OCI-LY7 (cell line): ENCODE measurements at regions not wholly inside any gene's neighbourhood (a gene's known extent, or its start where the extent isn't known, plus 50 kb on each side); places are given as distances from the start of the nearest gene placed in this dataset.

Source experiments
- BruUV-seq: library from RNA; stranded (reverse); fragments of 400-500 nt; replicated peaks from 2 replicates; lab custom pipeline; 2021; lab: Mats Ljungman, UMichigan
- CTCF ChIA-PET: fragments of 300-600 bp; sonication (Branson Sonifier 250); formaldehyde crosslinking; loops from one replicate; lab custom pipeline; 2022; ENCODE audit warnings: antibody characterized with exemption; ENCODE audit not compliant: unreplicated experiment; lab: Charles Lee
- POLR2A ChIA-PET: fragments of 300-600 bp; sonication (Branson Sonifier 250); formaldehyde crosslinking; loops from one replicate; lab custom pipeline; 2022; ENCODE audit warnings: antibody characterized with exemption; lab: Charles Lee
- DNase-seq: peaks from one replicate; pipeline ENCODE4 v3.0.0-alpha.2; 2015; ENCODE audit warnings: low spot score
- H2AFZ ChIP-seq: fragments of 200-600 bp; sonication (generic), shearing (Covaris generic); 2 replicates; pipeline ENCODE4 v1.6.1; 2014; ENCODE audit warnings: mild to moderate bottlenecking, antibody characterized with exemption, low read length, moderate library complexity
- H3K27ac ChIP-seq: fragments of 200-600 bp; sonication (generic); 2 replicates; pipeline ENCODE4 v1.5.1; 2014; ENCODE audit warnings: mixed run types, low read depth, mild to moderate bottlenecking, moderate library complexity, low read length, inconsistent platforms; ENCODE audit not compliant: poor library complexity, severe bottlenecking
- H3K36me3 ChIP-seq: fragments of 200-600 bp; sonication (generic); 2 replicates; pipeline ENCODE4 v1.6.1; 2014; ENCODE audit warnings: mild to moderate bottlenecking, antibody characterized with exemption, low read length, moderate library complexity, mixed read lengths; ENCODE audit not compliant: insufficient read depth
- H3K4me1 ChIP-seq: fragments of 200-600 bp; sonication (generic); 2 replicates; pipeline ENCODE4 v1.5.1; 2014; ENCODE audit warnings: mild to moderate bottlenecking, low read length; ENCODE audit not compliant: insufficient read depth, poor library complexity, severe bottlenecking
- H3K4me2 ChIP-seq: fragments of 200-600 bp; sonication (generic); 2 replicates; pipeline ENCODE4 v1.6.1; 2014; ENCODE audit warnings: mild to moderate bottlenecking, low read length
- H3K4me3 ChIP-seq: fragments of 200-600 bp; sonication (generic); 2 replicates; pipeline ENCODE4 v1.5.1; 2014; ENCODE audit warnings: mild to moderate bottlenecking, low read depth, low read length; ENCODE audit not compliant: poor library complexity, severe bottlenecking
- H3K79me2 ChIP-seq: fragments of 200-600 bp; sonication (generic); 2 replicates; pipeline ENCODE4 v1.6.1; 2016; ENCODE audit warnings: low read depth, mild to moderate bottlenecking, low read length, moderate library complexity, mixed read lengths; ENCODE audit not compliant: insufficient read depth
- H3K9me2 ChIP-seq: fragments of 200-600 bp; sonication (generic); 2 replicates; pipeline ENCODE4 v1.6.1; 2016; ENCODE audit warnings: mild to moderate bottlenecking, low read length, mixed read lengths; ENCODE audit not compliant: insufficient read depth
- H3K9me3 ChIP-seq: fragments of 200-600 bp; sonication (generic); 2 replicates; pipeline ENCODE4 v1.6.1; 2014; ENCODE audit warnings: mild to moderate bottlenecking, mixed run types, low read length, mixed read lengths
- H4K20me1 ChIP-seq: fragments of 200-600 bp; sonication (generic); 2 replicates; pipeline ENCODE4 v1.6.1; 2014; ENCODE audit warnings: mild to moderate bottlenecking, antibody characterized with exemption, low read length, moderate library complexity, mixed read lengths; ENCODE audit not compliant: insufficient read depth
- EZH2phosphoT487 ChIP-seq: fragments of 200-600 bp; sonication (generic); IDR thresholded peaks from 2 replicates; pipeline ENCODE4 v1.6.1; 2018; ENCODE audit warnings: low read depth, borderline replicate concordance, mild to moderate bottlenecking, mixed run types, antibody characterized with exemption, low read length, moderate library complexity, mixed read lengths
- intact Hi-C: fragments of 100-400 bp; cut with micrococcal nuclease; formaldehyde crosslinking; loops from one replicate; pipeline ENCODE4 v1.10.0; 2022; ENCODE audit not compliant: unreplicated experiment
- TF ChIP-seq, protein P1 (sequence below): fragments of 200-600 bp; sonication (generic); conservative IDR thresholded peaks from 2 replicates; pipeline ENCODE4 v1.5.1; 2014; ENCODE audit warnings: mild to moderate bottlenecking, antibody characterized with exemption, low read length, moderate library complexity, mixed read lengths

DNA sequence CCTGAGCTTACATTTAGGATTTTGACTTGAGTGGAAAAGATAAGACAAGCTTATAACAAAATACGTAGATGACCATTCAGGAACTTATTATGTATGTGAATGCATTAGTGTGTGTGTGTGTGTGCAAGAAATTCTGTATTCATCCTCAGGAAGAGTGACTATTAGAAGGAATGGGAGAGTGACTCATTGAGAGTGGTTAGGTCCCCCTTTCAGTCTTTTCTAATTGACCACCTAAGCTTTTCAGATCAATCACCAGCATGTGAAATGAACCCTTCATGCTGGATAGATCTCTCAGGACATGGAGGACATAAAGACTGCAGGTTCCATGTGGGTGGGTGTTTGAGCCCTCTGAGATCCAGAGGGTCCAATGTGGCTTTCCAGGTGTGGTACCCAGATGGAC lies 153.5 kb downstream of the MBL2 start:
- no TSS peak for BruUV-seq
- no peak for TF ChIP-seq EZH2phosphoT487
- TF ChIP-seq, protein P1, sequence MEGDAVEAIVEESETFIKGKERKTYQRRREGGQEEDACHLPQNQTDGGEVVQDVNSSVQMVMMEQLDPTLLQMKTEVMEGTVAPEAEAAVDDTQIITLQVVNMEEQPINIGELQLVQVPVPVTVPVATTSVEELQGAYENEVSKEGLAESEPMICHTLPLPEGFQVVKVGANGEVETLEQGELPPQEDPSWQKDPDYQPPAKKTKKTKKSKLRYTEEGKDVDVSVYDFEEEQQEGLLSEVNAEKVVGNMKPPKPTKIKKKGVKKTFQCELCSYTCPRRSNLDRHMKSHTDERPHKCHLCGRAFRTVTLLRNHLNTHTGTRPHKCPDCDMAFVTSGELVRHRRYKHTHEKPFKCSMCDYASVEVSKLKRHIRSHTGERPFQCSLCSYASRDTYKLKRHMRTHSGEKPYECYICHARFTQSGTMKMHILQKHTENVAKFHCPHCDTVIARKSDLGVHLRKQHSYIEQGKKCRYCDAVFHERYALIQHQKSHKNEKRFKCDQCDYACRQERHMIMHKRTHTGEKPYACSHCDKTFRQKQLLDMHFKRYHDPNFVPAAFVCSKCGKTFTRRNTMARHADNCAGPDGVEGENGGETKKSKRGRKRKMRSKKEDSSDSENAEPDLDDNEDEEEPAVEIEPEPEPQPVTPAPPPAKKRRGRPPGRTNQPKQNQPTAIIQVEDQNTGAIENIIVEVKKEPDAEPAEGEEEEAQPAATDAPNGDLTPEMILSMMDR = no peak

DNA sequence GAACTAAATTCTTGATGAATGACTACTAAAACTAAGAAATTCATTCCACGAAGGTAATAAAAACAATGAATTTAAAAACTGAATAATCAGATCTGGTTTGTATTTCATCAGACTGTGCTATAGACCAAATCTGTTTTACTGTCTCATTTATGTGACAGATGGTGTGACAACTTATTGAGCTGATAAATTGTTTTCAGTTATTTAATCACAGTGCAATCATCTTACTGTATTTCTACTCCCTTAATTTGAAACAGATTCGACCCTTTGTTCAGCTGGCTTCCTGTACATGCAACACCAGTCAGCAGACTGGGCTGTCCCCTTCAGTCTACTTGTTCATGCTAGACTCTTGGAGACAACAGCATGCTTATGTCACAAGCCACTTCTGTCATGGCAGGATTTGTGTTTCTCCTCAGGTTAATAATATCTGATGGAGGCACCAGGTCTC lies 150.9 kb downstream of the MBL2 start:
- Histone ChIP-seq H4K20me1 (no peaks in the 10 kb centered on the region), H3K9me2 (no peaks in the 10 kb centered on the region), H3K4me2 (no peak overlapping the region), H3K36me3 (no peaks in the 10 kb centered on the region), H3K9me3 (no peaks in the 10 kb centered on the region), H3K4me1 (no peaks in the 10 kb centered on the region), H3K27ac (no peak overlapping the region), H3K79me2 (no peaks in the 10 kb centered on the region), H2AFZ (no peak overlapping the region), H3K4me3 (no peak overlapping the region)
- no TSS peak for BruUV-seq
- POLR2A ChIA-PET = interaction anchor here (0.5 kb wide), 1 partner anchor 992 kb away, joined by 3 read pairs; no protein-coding TSS in a partner anchor
- DNase-seq = no peak
- CTCF ChIA-PET = no interaction called here
- TF ChIP-seq EZH2phosphoT487 = no peak
- TF ChIP-seq, protein P1 = no peak
- intact Hi-C loops = no loop called here

More for the DNA sequence above, 153.5 kb downstream of the MBL2 start:
- Histone ChIP-seq H2AFZ (no peak overlapping the region), H3K9me2 (no peaks in the 10 kb centered on the region), H3K36me3 (no peaks in the 10 kb centered on the region), H4K20me1 (no peaks in the 10 kb centered on the region), H3K4me1 (no peaks in the 10 kb centered on the region), H3K9me3 (no peaks in the 10 kb centered on the region), H3K27ac (no peak overlapping the region), H3K4me2 (no peak overlapping the region), H3K4me3 (no peak overlapping the region), H3K79me2 (no peaks in the 10 kb centered on the region)
- intact Hi-C loops = no loop called here
- no peak for DNase-seq
- ChIA-PET POLR2A (interaction anchor here (0.6 to 0.7 kb wide), 2 partner anchors 16 to 187 kb away, joined by 4 read pairs; no protein-coding TSS in a partner anchor), CTCF (no interaction called here)

DNA sequence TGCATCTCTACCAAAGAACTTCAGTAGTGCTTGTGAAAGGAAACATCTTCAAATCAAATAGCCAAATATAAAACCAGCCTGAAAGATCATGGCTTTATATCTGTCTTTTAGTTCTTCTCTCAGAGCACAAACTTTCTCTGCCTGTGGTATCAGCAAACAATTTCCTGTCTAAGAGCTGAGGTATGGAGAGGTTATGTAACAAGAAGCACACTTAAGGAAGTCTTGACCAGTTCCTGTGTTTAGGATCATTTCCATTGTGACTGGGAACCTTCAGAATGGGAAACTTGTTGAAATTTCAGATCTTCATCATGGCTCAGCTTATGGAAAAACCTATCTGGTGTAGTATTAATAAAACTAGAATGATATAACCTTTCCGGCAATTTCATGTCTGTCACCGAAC lies 148.8 kb downstream of the MBL2 start:
- intact Hi-C loops = no loop called here
- Histone ChIP-seq H3K9me2 (no peaks in the 10 kb centered on the region), H3K36me3 (no peaks in the 10 kb centered on the region), H3K4me1 (no peaks in the 10 kb centered on the region), H4K20me1 (no peaks in the 10 kb centered on the region), H3K27ac (no peak overlapping the region), H2AFZ (no peak overlapping the region), H3K9me3 (no peaks in the 10 kb centered on the region), H3K4me2 (no peak overlapping the region), H3K79me2 (no peaks in the 10 kb centered on the region), H3K4me3 (no peak overlapping the region)
- TF ChIP-seq, protein P1 = no peak
- no peak for TF ChIP-seq EZH2phosphoT487
- no peak for DNase-seq
- CTCF ChIA-PET = no interaction called here
- BruUV-seq = no TSS peak
- POLR2A ChIA-PET = no interaction called here
